Fibroblast of pulmonary artery (primary cell): ENCODE measurements at regions not wholly inside any gene's neighbourhood (a gene's known extent, or its start where the extent isn't known, plus 50 kb on each side); places are given as distances from the start of the nearest gene placed in this dataset.

ENCODE experiments used
- DNase-seq: peaks from one replicate; pipeline ENCODE4 v3.0.0-alpha.2; 2010; ENCODE audit warnings: low read depth
- H3K4me3 ChIP-seq: replicated peaks from 2 replicates; pipeline ENCODE4 v1.5.1; 2011; ENCODE audit warnings: low read depth, mild to moderate bottlenecking, control low read depth, low read length, moderate library complexity
- TF ChIP-seq, protein P1 (sequence below): IDR thresholded peaks from 2 replicates; pipeline ENCODE4 v1.5.1; 2011; ENCODE audit warnings: mild to moderate bottlenecking, control low read depth, low read length, inconsistent platforms; ENCODE audit errors: missing control alignments

GRCh38 chr4:27289704-27290103 lies 429.1 kb downstream of the STIM2 start:
- TF ChIP-seq, protein P1, sequence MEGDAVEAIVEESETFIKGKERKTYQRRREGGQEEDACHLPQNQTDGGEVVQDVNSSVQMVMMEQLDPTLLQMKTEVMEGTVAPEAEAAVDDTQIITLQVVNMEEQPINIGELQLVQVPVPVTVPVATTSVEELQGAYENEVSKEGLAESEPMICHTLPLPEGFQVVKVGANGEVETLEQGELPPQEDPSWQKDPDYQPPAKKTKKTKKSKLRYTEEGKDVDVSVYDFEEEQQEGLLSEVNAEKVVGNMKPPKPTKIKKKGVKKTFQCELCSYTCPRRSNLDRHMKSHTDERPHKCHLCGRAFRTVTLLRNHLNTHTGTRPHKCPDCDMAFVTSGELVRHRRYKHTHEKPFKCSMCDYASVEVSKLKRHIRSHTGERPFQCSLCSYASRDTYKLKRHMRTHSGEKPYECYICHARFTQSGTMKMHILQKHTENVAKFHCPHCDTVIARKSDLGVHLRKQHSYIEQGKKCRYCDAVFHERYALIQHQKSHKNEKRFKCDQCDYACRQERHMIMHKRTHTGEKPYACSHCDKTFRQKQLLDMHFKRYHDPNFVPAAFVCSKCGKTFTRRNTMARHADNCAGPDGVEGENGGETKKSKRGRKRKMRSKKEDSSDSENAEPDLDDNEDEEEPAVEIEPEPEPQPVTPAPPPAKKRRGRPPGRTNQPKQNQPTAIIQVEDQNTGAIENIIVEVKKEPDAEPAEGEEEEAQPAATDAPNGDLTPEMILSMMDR, result no peak
- no peak for DNase-seq
- H3K4me3 ChIP-seq, result no peak overlapping the region

DNA sequence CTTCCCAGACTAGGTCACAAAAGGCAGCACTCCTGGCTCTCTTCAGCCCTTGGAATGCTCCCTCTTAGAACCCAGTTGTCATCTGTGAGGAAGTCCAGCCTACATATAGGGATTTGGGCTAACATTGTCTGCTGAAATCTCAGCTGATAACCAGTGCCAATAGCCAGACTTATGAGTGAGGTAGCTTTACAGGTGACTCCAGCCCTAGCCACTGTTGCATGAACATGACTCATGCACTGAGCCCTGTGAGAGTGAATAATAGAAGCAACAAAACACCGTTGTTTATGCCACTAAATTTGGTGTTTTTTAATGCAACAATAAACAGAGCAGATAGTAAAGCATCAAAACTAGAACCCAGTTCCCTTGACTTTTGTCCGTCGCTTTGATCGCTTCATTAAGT lies 433.2 kb downstream of the STIM2 start:
- TF ChIP-seq, protein P1, result no peak
- no peak overlapping the region for H3K4me3 ChIP-seq
- DNase-seq, result no peak

DNA sequence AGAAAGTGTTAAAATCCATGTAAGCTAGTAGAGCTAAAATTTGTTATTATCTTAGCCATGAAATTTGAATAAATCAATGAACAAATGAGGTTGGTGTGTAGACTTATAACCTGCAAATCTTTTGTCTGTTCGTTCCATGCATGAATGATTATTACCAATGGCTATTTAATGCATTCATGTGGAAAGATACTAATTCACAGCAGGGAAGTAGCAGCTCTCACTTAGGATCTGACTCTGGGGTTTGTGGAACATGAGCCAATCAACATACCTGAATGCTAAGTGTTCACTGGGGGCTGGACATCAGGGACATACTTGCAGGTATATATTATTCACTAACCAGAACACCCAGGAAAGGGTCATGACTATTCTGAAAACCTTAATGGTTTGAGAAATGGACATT lies 444.1 kb downstream of the STIM2 start:
- TF ChIP-seq, protein P1, result no peak
- no peak overlapping the region for H3K4me3 ChIP-seq
- DNase-seq, result no peak

- DNase-seq, result no peak
- no peak overlapping the region for H3K4me3 ChIP-seq
- TF ChIP-seq, protein P1, result no peak
Measured at GRCh38 chr4:27305246-27305645, 444.6 kb downstream of the STIM2 start.

DNA sequence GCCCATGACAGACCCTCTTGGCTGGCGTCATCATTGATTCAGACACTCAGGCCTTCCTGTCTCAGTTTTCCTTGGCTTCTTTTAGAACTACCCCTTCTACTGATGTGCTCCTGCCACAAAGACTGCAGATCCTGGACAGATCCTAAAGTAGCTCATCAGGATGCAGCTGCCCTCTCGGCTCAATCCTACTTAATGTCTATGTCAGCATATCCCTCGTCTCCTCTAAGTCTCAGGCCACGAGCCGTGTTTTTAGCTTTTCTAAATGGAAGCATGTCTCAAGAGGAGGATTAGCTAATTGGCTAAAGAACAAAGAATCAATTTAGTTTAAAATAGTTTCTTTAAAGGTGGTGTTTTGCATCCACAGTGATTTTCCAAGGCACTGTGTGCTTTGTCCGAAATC lies 447.7 kb downstream of the STIM2 start:
- no peak for DNase-seq
- no peak overlapping the region for H3K4me3 ChIP-seq
- TF ChIP-seq, protein P1, result no peak

DNA sequence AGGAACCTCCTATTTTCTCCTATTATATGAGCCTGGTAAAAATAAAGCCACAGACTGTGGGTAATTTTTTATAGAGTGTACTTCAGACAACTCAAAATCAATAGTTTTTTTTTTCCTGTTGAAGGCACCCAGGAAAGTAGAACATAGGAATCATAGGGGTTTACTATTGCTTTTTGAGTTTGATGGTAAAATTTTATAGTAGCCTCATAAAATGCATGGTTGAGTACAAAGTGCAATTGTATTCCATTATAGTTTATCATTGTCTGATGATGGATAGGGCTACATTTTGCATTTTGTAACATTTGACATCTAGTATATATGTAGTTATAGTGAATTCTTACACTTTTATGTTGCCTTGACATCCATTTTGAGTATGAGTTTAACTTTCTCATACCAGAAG lies 455.0 kb downstream of the STIM2 start:
- H3K4me3 ChIP-seq, result no peak overlapping the region
- DNase-seq, result no peak
- TF ChIP-seq, protein P1, result no peak

DNA sequence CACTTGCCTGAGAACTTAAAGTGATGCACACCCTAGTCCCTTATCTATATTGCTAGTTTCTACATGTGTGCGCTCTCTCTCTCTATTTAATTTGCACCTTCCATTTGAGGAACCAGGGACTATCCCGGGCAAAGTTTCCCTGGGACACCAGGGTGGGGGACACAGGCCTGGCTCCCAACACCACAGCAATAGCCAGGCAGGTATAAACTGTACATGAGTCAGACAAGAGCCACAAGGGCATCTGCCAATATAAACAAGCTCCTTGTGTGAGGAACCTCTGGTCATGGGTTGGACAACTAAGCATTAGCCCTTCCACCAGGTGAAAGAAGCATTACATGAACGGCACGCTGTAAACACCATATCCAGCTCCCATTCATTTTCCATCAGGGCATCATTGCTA lies 455.5 kb downstream of the STIM2 start:
- no peak overlapping the region for H3K4me3 ChIP-seq
- DNase-seq, result no peak
- TF ChIP-seq, protein P1, result no peak
